GM18502 (cell line): ENCODE measurements at regions not wholly inside any gene's neighbourhood (a gene's known extent, or its start where the extent isn't known, plus 50 kb on each side); places are given as distances from the start of the nearest gene placed in this dataset.

Experiments
- ATAC-seq: cut with Tn5 transposase; IDR thresholded peaks from one replicate; pipeline ENCODE4 v1.9.1; 2021; ENCODE audit warnings: mild to moderate bottlenecking; ENCODE audit not compliant: unreplicated experiment, poor library complexity

DNA sequence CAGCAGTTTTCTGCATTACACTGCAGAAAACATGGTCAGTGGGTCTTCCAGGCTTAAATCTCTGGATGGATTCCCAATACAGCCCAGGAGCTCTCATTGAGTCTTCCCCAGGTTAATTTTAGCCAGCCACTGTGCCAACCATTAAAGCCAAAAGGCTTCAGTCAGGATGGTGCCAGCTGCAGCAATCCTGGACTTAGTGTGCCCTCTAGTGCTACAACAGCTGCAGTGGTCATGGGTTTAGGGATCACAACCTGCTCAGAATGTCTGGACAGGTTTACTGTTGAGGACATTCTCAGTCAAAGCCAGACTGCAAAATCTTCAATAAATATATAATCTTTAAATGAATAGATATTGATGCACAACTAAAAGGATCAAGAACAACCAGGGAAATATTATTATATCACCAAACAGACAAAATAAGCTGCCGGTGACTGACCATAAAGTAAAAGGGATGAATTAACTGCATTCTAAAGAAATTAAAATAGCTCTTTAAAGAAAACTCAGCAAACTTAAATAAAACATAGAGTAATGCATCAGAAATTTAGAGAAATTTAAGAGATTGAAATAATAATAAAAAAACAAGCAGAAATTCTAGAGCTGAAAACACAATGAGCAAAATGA, 639.9 kb downstream of the SPOCK3 start:
- ATAC-seq = peak; percentile 75

DNA sequence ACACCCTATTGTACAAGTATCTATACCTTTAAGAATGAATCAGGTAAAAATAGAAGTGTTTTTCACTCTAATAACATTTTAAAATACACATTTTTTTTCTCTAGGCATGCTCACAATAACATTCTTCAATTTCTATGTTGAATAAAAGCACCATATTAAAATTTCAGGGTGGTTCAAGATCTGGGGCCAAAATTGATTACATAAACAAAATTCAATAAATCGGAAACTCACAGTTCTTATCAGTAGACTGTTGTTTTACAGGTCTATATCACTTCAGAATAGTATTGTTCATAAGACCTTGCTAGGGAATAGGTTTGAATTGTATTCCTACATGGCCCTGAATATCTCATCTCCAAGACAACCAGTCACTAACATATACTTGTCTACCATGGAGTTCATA, 634.0 kb downstream of the SPOCK3 start:
- ATAC-seq = no peak

DNA sequence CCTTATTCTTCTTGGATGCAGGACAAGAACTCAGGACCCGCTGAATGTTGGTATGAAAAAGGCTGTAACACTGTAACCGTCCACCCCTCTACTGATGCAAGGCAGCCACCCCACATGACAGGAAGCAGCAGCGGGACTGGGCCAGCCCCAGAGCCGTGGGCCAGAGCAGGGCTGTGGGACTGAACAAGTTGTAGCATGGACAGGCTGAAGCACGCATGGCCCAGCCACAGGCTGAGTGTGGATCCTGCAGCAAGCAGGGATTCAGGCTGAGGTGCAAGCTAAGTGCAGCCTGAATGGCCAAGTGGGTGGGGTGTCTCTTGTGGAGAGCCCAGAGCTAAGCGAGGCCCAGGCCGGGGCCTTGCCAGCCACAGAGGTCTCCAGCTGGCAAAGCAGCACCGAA, 632.2 kb downstream of the SPOCK3 start:
- ATAC-seq = no peak

- ATAC-seq = no peak
Observed at GRCh38 chr4:166622425-166622977, 611.8 kb downstream of the SPOCK3 start.

DNA sequence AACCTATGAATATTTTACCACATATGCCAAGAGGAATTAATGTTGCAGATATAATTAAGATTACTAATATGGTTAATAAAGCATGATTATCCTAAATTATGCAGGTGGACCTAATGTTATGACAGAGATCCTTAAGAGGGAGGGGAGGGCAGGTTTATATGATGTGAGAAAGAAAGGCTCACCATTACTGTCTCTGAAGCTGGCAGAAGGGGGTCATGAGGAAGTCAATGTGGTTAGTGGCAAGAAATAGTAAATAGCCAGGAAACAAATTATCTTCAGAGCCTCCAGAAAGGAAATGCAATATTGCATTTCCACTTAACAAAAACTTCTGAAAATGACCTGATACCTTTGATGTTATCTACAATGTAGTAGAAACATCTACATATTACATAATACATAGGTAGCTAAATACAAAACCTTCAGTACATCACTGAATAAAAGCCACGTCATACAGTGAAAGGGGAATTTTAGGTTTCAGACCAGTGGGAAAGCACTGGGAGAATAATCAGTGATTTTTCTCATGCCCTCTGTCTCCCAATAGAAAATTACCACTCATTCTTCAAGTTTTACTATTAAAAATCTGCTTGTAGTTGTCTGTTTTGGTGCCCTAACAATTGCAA, 609.2 kb downstream of the SPOCK3 start:
- ATAC-seq = peak; percentile 52

GRCh38 chr4:166628454-166628853, 605.8 kb downstream of the SPOCK3 start:
- no peak for ATAC-seq

DNA sequence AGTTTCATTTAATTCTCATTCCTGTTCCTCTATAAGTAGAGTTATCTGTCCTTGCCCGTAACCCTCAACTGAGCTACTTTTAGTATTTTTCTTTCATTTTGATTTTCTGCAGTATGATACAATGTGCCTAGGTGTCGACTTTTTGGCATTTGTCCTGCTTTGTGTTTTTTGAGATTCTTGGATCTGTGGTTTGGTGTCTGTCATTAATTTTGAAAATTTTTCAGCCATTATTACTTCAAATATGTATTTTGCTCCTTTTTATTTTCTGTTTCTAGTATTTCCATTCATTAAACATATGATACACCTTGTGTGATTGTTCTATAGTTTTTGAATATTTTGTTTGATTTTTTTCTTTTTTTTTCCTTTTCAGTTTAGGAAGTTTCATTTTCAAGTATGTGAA, 598.9 kb downstream of the SPOCK3 start:
- ATAC-seq = no peak

- ATAC-seq = no peak
Observed at GRCh38 chr4:166637816-166638215, 596.5 kb downstream of the SPOCK3 start.

- no peak for ATAC-seq
Observed at GRCh38 chr4:166655231-166655630, 579.1 kb downstream of the SPOCK3 start.

DNA sequence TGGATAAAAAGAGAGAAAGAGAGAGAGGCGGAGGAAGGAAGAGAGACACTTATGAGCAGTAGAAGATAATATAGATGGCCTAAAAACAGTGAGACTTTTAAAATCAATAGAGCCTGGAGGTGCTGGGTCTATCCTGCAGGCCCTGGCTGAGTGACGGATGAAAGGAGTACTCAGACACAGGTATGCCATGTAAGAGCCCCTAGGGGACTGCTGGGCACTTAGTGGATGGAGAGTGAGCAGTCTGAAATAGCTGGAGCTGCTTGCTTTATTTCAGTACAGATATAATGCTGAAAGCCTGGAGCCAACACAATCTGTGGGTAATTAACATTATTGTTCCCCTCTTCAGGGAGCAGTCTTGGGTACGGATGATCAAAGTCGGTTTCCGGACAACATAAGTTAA, 578.6 kb downstream of the SPOCK3 start:
- no peak for ATAC-seq

DNA sequence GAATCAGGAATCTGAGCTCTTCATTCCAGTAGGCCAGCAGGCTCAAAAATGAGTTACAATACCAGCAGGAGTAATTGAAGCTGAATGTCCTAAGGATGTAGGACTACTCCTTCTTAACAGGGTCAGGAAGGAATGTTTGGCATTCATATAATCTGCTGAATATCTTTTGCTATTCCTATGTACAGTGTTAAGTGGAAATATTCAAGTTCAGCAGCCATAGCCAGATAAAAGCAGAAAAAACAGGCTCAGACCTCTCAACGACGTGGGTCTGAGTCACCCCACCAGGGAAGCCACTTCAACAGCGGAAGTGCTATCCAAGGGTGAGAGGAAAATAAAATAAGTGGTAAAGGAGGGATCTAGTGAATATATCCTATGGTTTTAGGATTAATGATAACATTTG, 577.0 kb downstream of the SPOCK3 start:
- no peak for ATAC-seq

- peak; percentile 28 for ATAC-seq
Observed at GRCh38 chr4:166658585-166658984, 575.7 kb downstream of the SPOCK3 start.

GRCh38 chr4:166662266-166662843, 571.9 kb downstream of the SPOCK3 start:
- peak; percentile 93 for ATAC-seq

DNA sequence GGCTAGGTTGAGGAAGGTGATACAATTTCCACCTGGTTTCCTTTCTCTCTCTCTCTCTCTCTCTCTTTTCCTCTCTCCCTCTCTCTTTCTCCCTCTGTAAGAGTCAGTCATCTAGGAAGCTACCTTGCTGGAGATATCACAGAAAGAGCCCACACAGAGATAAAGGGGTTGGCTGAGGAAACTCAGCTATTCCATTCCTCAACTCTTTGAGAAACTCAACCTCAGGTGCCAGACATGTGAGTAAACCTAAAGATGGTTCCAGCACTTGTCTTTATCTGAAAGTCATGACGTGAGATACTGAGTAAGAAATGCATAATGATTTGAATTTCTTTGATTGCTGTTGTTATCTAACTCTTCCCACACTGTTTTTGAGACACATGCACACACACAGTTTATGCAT, 564.0 kb downstream of the SPOCK3 start:
- ATAC-seq = no peak

DNA sequence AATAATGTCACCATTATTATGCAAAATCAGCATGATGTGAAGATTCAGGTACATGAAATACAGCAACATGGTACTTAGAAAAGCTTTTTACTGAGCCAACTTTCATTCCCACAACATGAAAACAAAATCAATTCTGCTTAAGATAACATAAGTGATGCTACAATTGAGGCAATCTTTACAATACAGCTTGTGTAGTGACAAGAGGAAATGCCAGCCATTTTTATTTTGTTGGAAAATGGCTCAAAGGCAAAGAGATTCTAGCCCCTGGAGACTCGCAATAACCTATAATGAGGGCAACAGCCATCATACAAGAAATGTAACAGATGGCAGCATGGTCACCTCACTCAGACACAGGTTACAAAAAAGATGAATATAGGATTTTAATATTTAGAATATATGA, 560.4 kb downstream of the SPOCK3 start:
- no peak for ATAC-seq

- no peak for ATAC-seq
Observed at GRCh38 chr4:166675411-166675810, 558.9 kb downstream of the SPOCK3 start.

DNA sequence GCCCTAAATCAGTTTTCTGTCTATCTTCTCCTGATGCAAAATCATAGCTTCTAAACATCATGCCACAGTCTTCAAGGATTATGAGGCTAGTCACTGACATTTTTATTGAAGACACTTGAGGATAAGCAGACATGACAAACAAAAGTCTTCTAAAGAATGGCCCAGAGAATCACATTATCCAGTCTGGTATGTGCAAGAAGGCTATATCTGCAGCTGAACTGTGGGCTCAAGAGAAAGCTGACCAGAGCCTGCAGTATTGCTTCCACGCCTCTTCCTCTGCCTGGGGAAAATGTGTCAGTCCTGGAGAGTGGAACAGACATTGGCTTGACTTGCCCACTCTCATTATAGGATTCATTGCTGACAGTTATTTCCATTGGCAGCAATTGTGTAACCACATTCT, 553.5 kb downstream of the SPOCK3 start:
- no peak for ATAC-seq

GRCh38 chr4:166682200-166682599, 552.1 kb downstream of the SPOCK3 start:
- ATAC-seq = no peak
